Neural cell (in vitro differentiated cells): ENCODE measurements at regions not wholly inside any gene's neighbourhood (a gene's known extent, or its start where the extent isn't known, plus 50 kb on each side); places are given as distances from the start of the nearest gene placed in this dataset.

Experiments used
- H2AFZ ChIP-seq: fragments of 200-600, 300-800 bp; sonication (generic), shearing (Covaris generic); 2 replicates; pipeline ENCODE4 v1.6.0; 2014; ENCODE audit warnings: low read depth, mild to moderate bottlenecking, antibody characterized with exemption, low read length, moderate library complexity
- H3F3A ChIP-seq: fragments of 200-600 bp; shearing (Covaris generic); 2 replicates; pipeline ENCODE4 v1.6.1; 2016; ENCODE audit warnings: mild to moderate bottlenecking, moderate library complexity, mixed read lengths, antibody characterized with exemption, low read length; ENCODE audit not compliant: insufficient read depth, poor library complexity, severe bottlenecking
- H3K27ac ChIP-seq: fragments of 200-600, 300-800 bp; sonication (generic), shearing (Covaris generic); 2 replicates; pipeline ENCODE4 v1.5.1; 2014; ENCODE audit warnings: mild to moderate bottlenecking, low read length, moderate library complexity
- H3K27me3 ChIP-seq: fragments of 300-800, 200-600 bp; sonication (generic), shearing (Covaris generic); 2 replicates; pipeline ENCODE4 v1.6.0; 2014; ENCODE audit warnings: mild to moderate bottlenecking, low read depth, low read length, moderate library complexity; ENCODE audit not compliant: insufficient read depth
- H3K36me3 ChIP-seq: fragments of 300-800, 200-600 bp; sonication (generic), shearing (Covaris generic); 2 replicates; pipeline ENCODE4 v1.5.1; 2014; ENCODE audit warnings: mild to moderate bottlenecking, antibody characterized with exemption, low read length, moderate library complexity; ENCODE audit not compliant: insufficient read depth
- H3K4me2 ChIP-seq: fragments of 300-800, 200-600 bp; sonication (generic), shearing (Covaris generic); 2 replicates; pipeline ENCODE4 v1.6.0; 2014; ENCODE audit warnings: mild to moderate bottlenecking, low read length
- H3K4me3 ChIP-seq: fragments of 300-800, 200-600 bp; sonication (generic), shearing (Covaris generic); 2 replicates; pipeline ENCODE4 v1.5.1; 2014; ENCODE audit warnings: mild to moderate bottlenecking, low read length, moderate library complexity
- H3K79me2 ChIP-seq: fragments of 200-600 bp; shearing (Covaris generic); replicated peaks from 2 replicates; pipeline ENCODE4 v1.6.0; 2014; ENCODE audit warnings: mild to moderate bottlenecking, low read length, moderate library complexity; ENCODE audit not compliant: insufficient read depth
- H3K9ac ChIP-seq: fragments of 300-800, 200-600 bp; sonication (generic), shearing (Covaris generic); 2 replicates; pipeline ENCODE4 v1.6.1; 2016; ENCODE audit warnings: mild to moderate bottlenecking, low read length, mixed read lengths
- H3K9me2 ChIP-seq: fragments of 200-600 bp; shearing (Covaris generic); 2 replicates; pipeline ENCODE4 v1.6.1; 2016; ENCODE audit warnings: mild to moderate bottlenecking, low read length, mixed read lengths; ENCODE audit not compliant: insufficient read depth
- H3K9me3 ChIP-seq: fragments of 200-600, 300-800 bp; sonication (generic), shearing (Covaris generic); 2 replicates; pipeline ENCODE4 v1.6.1; 2016; ENCODE audit warnings: mild to moderate bottlenecking, mixed run types, low read length, moderate library complexity, mixed read lengths
- H4K20me1 ChIP-seq: fragments of 200-600 bp; shearing (Covaris generic); 2 replicates; pipeline ENCODE4 v1.6.1; 2016; ENCODE audit warnings: mild to moderate bottlenecking, mixed run types; ENCODE audit not compliant: insufficient read depth
- CTCF ChIP-seq: fragments of 450-650 bp; IDR thresholded peaks from 2 replicates; pipeline ENCODE4 v1.5.1; 2014; ENCODE audit warnings: antibody characterized with exemption, mild to moderate bottlenecking, moderate library complexity; ENCODE audit not compliant: poor library complexity, severe bottlenecking
- EP300 ChIP-seq: fragments of 450-650 bp; conservative IDR thresholded peaks from 2 replicates; pipeline ENCODE4 v1.6.1; 2014; ENCODE audit warnings: antibody characterized with exemption, mild to moderate bottlenecking, moderate library complexity; ENCODE audit not compliant: poor library complexity, severe bottlenecking
- EZH2 ChIP-seq: fragments of 200-600, 300-800 bp; shearing (Covaris generic), sonication (generic); IDR thresholded peaks from 2 replicates; pipeline ENCODE4 v1.6.1; 2014; ENCODE audit warnings: antibody characterized with exemption, low read length, borderline replicate concordance, mild to moderate bottlenecking; ENCODE audit not compliant: insufficient read depth, poor library complexity, severe bottlenecking
- MXI1 ChIP-seq: fragments of 450-650 bp; conservative IDR thresholded peaks from 2 replicates; pipeline ENCODE4 v1.6.1; 2014; ENCODE audit warnings: antibody characterized with exemption, mild to moderate bottlenecking; ENCODE audit not compliant: poor library complexity, severe bottlenecking
- POLR2AphosphoS5 ChIP-seq: IDR thresholded peaks from 2 replicates; pipeline ENCODE4 v1.6.1; 2012
- RAD21 ChIP-seq: fragments of 450-650 bp; conservative IDR thresholded peaks from 2 replicates; pipeline ENCODE4 v1.6.1; 2014; ENCODE audit warnings: antibody characterized with exemption, mild to moderate bottlenecking, moderate library complexity
- REST ChIP-seq: IDR thresholded peaks from 2 replicates; pipeline ENCODE4 v1.6.1; 2012; ENCODE audit warnings: borderline replicate concordance
- SMC3 ChIP-seq: fragments of 450-650 bp; conservative IDR thresholded peaks from 2 replicates; pipeline ENCODE4 v1.6.1; 2014; ENCODE audit warnings: antibody characterized with exemption, mild to moderate bottlenecking, moderate library complexity; ENCODE audit not compliant: poor library complexity
- TAF1 ChIP-seq: IDR thresholded peaks from 2 replicates; pipeline ENCODE4 v1.6.1; 2012; ENCODE audit warnings: low read depth

- no peaks in the 10 kb centered on the region for H3K9me2 ChIP-seq
- H3K9ac ChIP-seq = no peak overlapping the region
- no peak overlapping the region for H3K27ac ChIP-seq
- no peaks in the 10 kb centered on the region for H3K9me3 ChIP-seq
- H2AFZ ChIP-seq = no peak overlapping the region
- H3K79me2 ChIP-seq = no peaks in the 10 kb centered on the region
- no peaks in the 10 kb centered on the region for H4K20me1 ChIP-seq
- H3K4me3 ChIP-seq = no peak overlapping the region
- no peaks in the 10 kb centered on the region for H3F3A ChIP-seq
- H3K36me3 ChIP-seq = no peaks in the 10 kb centered on the region
- TF ChIP-seq EZH2 (no peak), MXI1 (no peak), POLR2AphosphoS5 (no peak), RAD21 (no peak), REST (no peak), EP300 (no peak), CTCF (no peak), TAF1 (no peak), SMC3 (no peak)
- no peak overlapping the region for H3K4me2 ChIP-seq
- H3K27me3 ChIP-seq = no peaks in the 10 kb centered on the region
Measured at GRCh38 chr6:11439017-11439420, 98.5 kb upstream of the TMEM170B start.

- H3K79me2 ChIP-seq = no peaks in the 10 kb centered on the region
- no peaks in the 10 kb centered on the region for H3K9me2 ChIP-seq
- H3K27ac ChIP-seq = no peak overlapping the region
- H3K9ac ChIP-seq = no peak overlapping the region
- H3K36me3 ChIP-seq = no peaks in the 10 kb centered on the region
- H3F3A ChIP-seq = no peaks in the 10 kb centered on the region
- H3K27me3 ChIP-seq = no peaks in the 10 kb centered on the region
- no peaks in the 10 kb centered on the region for H4K20me1 ChIP-seq
- no peaks in the 10 kb centered on the region for H3K9me3 ChIP-seq
- H2AFZ ChIP-seq = no peak overlapping the region
- TF ChIP-seq POLR2AphosphoS5 (no peak), CTCF (no peak), EP300 (no peak), TAF1 (no peak), SMC3 (no peak), EZH2 (no peak), REST (no peak), RAD21 (no peak), MXI1 (no peak)
- no peak overlapping the region for H3K4me2 ChIP-seq
- no peak overlapping the region for H3K4me3 ChIP-seq
Measured at GRCh38 chr6:11437824-11438459, 99.6 kb upstream of the TMEM170B start.
